GM21576 (cell line): ENCODE measurements at regions not wholly inside any gene's neighbourhood (a gene's known extent, or its start where the extent isn't known, plus 50 kb on each side); places are given as distances from the start of the nearest gene placed in this dataset.
"Not testable (repeated sequence)": the region's sequence is repeated elsewhere in the genome, so short reads cannot be mapped to it uniquely, and the experiment has no call there.

Experiments
- ATAC-seq: cut with Tn5 transposase; IDR thresholded peaks from one replicate; pipeline ENCODE4 v1.9.1; 2021; ENCODE audit warnings: mild to moderate bottlenecking, moderate library complexity; ENCODE audit not compliant: unreplicated experiment

DNA sequence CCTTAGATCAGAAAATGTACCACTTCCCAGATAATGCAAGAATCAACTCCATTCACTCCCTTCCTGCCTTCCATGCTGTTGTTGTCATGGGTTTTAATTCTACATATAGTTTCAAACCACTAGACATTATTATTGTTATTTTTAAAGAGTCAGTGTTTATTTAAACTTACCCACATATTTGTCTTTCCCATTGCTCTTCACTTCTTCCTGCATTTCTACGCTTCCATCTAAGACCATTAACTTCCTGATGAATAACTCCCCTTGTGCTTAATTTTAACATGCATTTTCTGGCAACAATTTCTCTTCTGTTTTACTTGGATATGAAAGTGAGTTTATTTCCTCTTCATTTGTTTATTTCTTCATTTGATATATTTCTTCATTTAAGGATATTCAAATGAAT lies 127.1 kb upstream of the FHIT start:
- ATAC-seq = no peak

- ATAC-seq = peak; percentile 88
Measured at GRCh38 chr3:61381745-61382392, 130.6 kb upstream of the FHIT start.

GRCh38 chr3:61387817-61388216 lies 136.6 kb upstream of the FHIT start:
- no peak for ATAC-seq

DNA sequence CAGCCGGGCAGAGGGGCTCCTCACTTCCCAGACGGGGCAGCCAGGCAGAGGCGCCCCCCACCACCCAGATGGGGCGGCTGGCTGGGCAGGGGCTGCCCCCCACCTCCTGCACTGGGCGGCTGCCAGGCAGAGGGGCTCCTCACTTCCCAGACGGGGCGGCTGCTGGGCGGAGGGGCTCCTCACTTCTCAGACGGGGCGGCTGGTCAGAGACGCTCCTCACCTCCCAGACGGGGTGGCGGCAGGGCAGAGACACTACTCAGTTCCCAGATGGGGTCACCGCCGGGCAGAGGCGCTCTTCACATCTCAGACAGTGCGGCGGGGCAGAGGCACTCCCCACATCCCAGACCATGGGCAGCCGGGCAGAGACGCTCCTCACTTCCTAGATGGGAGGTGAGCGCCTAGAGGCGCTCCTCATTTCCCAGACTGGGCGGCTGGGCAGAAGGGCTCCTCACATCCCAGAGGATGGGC lies 142.3 kb upstream of the FHIT start:
- ATAC-seq = not testable (repeated sequence)

DNA sequence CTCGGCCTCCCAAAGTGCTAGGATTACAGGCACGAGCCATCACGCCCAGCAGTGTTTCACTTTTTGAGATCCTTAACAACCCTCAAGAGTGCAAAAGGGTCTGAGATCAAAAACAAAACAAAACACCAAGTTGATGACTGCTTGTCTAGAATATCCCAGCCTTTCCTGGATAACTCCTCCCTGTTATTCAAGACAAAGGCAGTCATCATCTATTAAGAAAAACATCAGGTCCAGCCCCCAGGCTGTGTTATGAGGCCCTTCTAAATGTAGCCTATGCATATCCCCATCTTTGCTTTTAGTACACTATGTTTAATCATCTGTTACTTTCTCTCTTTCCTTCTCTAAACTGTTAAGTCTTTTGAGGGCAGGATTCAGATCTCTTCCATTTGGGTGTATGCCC lies 150.1 kb upstream of the FHIT start:
- no peak for ATAC-seq

- no peak for ATAC-seq
Measured at GRCh38 chr3:61407397-61407796, 154.0 kb upstream of the PTPRG start.

- no peak for ATAC-seq
Measured at GRCh38 chr3:61409638-61410037, 151.7 kb upstream of the PTPRG start.

DNA sequence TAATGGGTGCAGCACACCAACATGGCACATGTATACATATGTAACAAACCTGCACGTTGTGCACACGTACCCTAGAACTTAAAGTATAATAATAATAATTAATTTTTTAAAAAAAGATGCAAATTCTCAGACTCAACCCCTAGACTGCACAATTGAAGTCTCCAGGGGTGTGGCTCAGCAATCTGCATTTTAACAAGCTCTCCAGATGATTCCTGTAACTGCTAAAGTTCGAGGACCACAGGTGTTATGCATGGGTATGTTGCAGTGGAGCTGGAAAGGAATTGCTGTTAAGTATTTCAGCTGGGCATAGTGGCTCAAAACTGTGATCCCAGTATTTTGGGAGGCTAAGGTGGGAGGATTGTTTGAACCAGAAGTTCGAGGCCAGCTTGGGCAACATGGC lies 151.0 kb upstream of the PTPRG start:
- not testable (repeated sequence) for ATAC-seq

DNA sequence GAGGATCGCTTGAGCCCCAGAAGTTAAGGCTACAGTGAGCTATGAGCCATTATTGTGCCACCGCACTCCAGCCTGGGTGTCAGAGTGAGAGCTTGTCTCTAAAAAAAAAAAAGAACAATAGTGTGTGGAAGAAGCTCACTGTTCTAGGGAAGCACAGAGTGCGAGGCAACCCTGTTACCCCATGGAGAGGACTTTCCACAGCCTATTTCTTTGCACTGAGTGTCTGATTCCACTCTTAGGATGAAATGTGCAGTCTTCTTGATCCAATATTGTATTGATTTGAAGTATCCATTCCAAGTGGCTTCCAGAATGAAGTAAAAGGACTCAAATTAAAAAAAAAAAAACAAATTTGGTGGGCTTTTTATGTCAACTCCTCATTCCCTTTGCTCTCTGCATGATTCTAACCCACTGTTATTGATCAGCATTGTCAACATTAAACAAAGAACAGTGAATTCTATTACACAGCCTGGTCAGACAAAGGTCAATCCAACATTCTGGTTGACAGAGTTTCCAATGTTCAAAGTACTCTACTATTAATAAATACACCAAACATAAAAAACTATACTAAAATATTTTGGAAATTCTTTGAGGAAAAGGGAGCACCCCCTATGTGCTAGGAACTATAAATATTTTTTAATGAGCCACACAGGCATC lies 150.2 kb upstream of the PTPRG start:
- no peak for ATAC-seq

GRCh38 chr3:61414456-61414855 lies 146.9 kb upstream of the PTPRG start:
- no peak for ATAC-seq

DNA sequence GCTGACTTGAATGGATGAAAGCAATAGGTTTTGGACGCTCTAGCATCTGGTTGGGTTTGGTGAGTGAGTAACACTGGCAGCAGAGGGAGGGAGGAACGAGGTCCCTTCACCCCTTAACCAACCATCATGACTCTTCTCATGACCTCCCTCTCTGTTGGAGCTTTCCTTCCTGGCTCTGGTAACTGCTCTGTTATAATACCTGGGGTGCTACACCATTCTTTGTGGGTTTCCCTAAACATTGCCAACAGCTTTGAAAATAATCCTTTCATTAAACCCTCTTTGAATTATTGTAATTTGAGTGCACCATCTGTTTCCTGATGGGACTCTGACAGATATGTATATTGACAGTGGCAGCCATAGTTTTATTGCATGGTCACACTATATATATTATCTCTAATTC lies 146.2 kb upstream of the PTPRG start:
- ATAC-seq = no peak

DNA sequence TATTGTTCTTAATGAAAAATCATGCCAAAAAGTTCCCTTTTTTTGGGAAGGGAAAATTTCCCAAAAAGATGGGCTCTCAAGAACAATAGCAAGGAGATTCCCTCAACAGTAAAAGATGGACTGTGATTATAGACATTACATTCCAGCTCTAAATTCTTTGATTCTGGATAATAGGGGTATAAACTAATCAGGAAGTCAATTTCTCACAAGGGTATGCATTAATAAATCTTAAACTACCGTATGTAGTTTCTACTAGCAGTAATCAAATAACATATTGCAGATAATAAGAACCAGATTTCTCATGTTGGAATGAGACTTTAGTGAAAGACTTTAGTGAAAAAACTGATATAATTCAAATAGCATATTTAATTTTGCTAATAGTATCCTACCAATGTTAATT lies 144.8 kb upstream of the PTPRG start:
- ATAC-seq = no peak

GRCh38 chr3:61417352-61417751 lies 144.0 kb upstream of the PTPRG start:
- no peak for ATAC-seq

GRCh38 chr3:61420136-61420759 lies 141.1 kb upstream of the PTPRG start:
- ATAC-seq = peak; percentile 76

DNA sequence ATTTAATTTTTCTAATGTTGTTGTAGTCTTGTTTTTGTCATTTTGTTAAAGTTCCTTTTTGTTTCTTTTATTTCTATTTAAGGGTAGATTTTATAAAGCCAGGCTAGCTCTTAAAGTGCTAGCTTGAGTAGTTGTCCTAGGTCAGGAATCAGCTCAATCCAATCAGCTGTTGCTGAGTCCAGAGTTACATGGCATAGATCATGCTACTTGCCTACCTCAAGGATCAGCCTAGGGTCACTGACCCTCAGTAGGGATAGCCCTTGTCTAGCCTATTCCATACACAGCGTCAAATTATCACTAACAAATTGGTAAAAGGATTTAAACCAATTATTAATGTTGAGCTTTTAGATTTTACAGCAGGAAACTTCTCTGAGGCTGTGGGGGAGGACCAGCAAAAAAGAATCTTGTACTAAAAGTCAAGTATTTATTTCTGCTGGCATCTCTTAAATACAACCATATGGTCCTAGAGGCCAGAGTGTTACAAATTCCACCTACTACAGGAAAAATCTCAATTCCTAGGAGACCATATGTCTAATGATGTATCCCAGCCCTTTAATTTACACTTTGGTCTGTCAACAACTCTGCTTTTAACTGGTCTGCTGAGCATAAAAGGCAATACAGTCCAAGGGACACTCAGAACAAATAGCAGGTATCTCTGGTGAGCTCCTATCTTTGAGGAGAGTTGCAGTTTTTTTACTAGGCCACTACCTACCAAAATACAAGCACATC lies 138.3 kb upstream of the PTPRG start:
- ATAC-seq = no peak

DNA sequence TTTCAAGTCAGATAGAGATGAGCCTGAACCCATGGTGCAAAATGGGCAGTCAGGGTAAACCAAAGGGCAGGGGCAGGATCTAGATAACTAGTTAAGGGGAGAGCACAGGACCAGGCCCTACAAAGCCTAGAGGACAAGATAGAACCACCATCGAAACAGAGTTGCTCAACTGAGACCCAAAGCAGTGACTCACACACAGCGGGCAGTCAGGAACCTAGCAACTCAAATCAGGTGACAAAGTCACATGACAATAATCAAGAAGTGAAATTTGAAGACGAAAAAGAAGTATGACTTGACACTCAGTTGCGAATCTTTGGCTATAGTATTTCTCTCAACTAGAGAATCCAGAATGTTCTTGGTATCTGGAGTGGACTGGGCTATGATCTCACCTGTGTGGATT lies 136.0 kb upstream of the PTPRG start:
- ATAC-seq = no peak

DNA sequence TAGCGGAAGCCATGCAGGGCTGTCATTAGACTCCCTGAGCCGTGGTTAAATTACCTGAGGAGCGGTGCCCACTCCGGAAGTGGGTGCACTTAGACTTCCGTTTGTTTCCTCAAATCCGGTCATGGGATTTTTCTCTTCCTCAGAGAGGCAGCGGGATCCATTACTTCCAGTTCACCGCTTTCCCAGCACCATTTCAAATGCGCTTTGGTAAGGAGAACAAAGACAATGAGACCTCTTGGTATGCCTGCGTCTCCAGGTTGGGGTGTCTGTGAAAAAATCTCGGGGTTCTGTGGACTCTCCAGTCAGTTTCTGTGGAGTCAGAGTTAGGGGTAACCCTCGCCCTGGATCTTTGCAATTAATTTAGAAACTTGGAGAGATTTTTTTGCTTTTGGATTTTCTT lies 132.3 kb upstream of the PTPRG start:
- no peak for ATAC-seq

DNA sequence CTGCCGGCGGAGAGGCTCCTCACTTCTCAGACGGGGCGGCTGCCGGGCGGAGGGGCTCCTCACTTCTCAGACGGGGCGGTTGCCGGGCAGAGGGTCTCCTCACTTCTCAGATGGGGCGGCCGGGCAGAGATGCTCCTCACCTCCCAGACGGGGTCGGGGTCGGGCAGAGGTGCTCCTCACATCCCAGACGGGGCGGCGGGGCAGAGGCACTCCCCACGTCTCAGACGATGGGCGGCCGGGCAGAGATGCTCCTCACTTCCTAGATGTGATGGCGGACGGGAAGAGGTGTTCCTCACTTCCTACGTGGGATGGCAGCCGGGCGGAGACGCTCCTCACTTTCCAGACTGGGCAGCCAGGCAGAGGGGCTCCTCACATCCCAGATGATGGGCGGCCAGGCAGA lies 126.5 kb upstream of the PTPRG start:
- ATAC-seq = not testable (repeated sequence)

- not testable (repeated sequence) for ATAC-seq
Measured at GRCh38 chr3:61435361-61435760, 126.0 kb upstream of the PTPRG start.

DNA sequence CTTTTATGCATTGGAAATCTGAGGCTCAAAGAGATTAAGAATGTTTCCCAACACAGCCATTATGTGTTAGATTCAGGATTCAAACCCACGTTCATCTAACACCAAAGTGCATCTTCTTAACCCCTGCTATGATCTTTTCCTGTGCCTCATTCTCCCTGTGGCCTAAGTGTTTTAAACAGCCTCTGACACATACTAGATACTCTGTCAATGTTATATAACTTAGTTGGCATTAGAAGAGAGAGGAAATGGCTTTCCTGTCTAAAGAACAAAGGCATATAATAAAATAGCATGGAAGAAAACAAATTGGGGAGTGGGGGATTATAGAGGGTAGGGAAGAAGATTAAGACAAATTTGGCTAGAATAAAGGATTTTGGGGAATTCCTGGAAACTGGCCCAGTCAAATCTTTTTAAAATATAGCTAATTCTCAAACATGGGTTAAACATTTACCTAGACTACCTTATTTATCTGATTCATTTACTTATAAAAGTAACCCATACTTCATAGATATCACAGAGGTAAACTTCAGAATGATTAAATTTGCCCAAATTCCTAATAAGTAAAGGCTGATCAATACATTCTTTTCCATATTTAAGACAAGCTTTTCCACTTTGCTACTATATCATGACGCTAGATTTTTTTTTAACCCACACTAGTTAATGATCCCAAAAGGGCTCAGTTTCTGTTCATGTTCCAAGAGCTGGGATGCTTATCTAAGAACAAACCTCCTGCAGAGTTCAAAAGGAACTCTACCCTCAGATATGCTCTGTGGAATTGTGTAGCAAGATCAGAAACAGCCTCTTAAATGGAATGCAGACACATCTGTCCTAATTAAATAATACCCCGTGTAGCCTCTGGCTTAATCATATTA lies 122.9 kb upstream of the PTPRG start:
- ATAC-seq = no peak

DNA sequence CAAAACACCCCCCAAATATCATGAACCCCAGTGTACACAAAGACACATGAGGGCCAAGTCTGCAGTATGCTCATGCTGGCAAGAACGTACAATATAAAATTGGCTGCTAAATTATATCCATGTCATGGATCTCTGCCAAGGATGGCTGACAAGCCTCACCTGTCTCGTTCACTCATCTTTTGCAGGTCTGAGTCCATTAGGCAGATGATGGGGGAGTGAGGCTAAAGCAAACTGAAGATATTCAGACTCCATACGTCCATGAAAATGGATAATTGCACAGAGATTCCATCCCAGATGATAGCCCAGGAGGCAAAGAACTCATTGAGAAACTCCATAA lies 122.3 kb upstream of the PTPRG start:
- no peak for ATAC-seq
